HL-60 (cell line): ENCODE measurements at regions not wholly inside any gene's neighbourhood (a gene's known extent, or its start where the extent isn't known, plus 50 kb on each side); places are given as distances from the start of the nearest gene placed in this dataset.

Experiments
- CTCF ChIP-seq: IDR thresholded peaks from one replicate; pipeline ENCODE4 v1.5.1; 2011; ENCODE audit warnings: low read length, control low read depth, inconsistent platforms; ENCODE audit not compliant: insufficient read depth
- GABPA ChIP-seq: IDR thresholded peaks from 2 replicates; pipeline ENCODE4 v1.6.1; 2012; ENCODE audit warnings: low read depth
- POLR2AphosphoS5 ChIP-seq: IDR thresholded peaks from 2 replicates; pipeline ENCODE4 v1.6.1; 2012; ENCODE audit warnings: low read depth
- REST ChIP-seq: IDR thresholded peaks from 2 replicates; pipeline ENCODE4 v1.6.1; 2012; ENCODE audit warnings: low read depth; ENCODE audit not compliant: insufficient replicate concordance

GRCh38 chr12:92621312-92621711 lies 81.5 kb upstream of the PLEKHG7 start:
- no peak for TF ChIP-seq CTCF
- TF ChIP-seq GABPA = no peak
- no peak for TF ChIP-seq REST
- no peak for TF ChIP-seq POLR2AphosphoS5
